ENCODE measurements at regions not wholly inside any gene's neighbourhood (a gene's known extent, or its start where the extent isn't known, plus 50 kb on each side); places are given as distances from the start of the nearest gene placed in this dataset.

GRCh38 chr12:5251092-5251491 is 180.8 kb upstream of the NTF3 start:
- TF ChIP-seq CTCF (IDR thresholded peaks at IDR 0.05) = no peak
- TF ChIP-seq POLR2A (IDR thresholded peaks at IDR 0.05) = no peak

All from Peyer's patch (tissue), 4 donors.